H9 (cell line): ENCODE measurements at regions not wholly inside any gene's neighbourhood (a gene's known extent, or its start where the extent isn't known, plus 50 kb on each side); places are given as distances from the start of the nearest gene placed in this dataset.

Source experiments
- DNase-seq: peaks from one replicate; pipeline ENCODE4 v3.0.0-alpha.2; 2017
- H2AFZ ChIP-seq: one replicate; pipeline ENCODE4 v1.6.1; 2013; ENCODE audit warnings: mild to moderate bottlenecking, low read length, control low read depth, moderate library complexity
- H2AK5ac ChIP-seq: 2 replicates; pipeline ENCODE4 v1.6.1; 2013; ENCODE audit warnings: low read length, control low read depth, mixed read lengths; ENCODE audit not compliant: insufficient read length
- H2BK120ac ChIP-seq: one replicate; pipeline ENCODE4 v1.6.1; 2013; ENCODE audit warnings: low read depth, mild to moderate bottlenecking, low read length, control low read depth, inconsistent platforms; ENCODE audit not compliant: poor library complexity, severe bottlenecking
- H2BK12ac ChIP-seq: 2 replicates; pipeline ENCODE4 v1.6.1; 2013; ENCODE audit warnings: low read length, control low read depth, mixed read lengths, low read depth; ENCODE audit not compliant: insufficient read length
- H2BK15ac ChIP-seq: 2 replicates; pipeline ENCODE4 v1.6.1; 2013; ENCODE audit warnings: low read depth, low read length, control low read depth
- H2BK20ac ChIP-seq: one replicate; pipeline ENCODE4 v1.6.1; 2013; ENCODE audit warnings: low read depth, mild to moderate bottlenecking, low read length, control low read depth, inconsistent platforms; ENCODE audit not compliant: poor library complexity, severe bottlenecking
- H2BK5ac ChIP-seq: 2 replicates; pipeline ENCODE4 v1.6.1; 2013; ENCODE audit warnings: low read length, control low read depth, mixed read lengths; ENCODE audit not compliant: insufficient read length
- H3K14ac ChIP-seq: 2 replicates; pipeline ENCODE4 v1.6.1; 2013; ENCODE audit warnings: low read length, control low read depth; ENCODE audit not compliant: insufficient read depth
- H3K18ac ChIP-seq: 2 replicates; pipeline ENCODE4 v1.6.1; 2013; ENCODE audit warnings: low read depth, mild to moderate bottlenecking, mixed read lengths, low read length, control low read depth; ENCODE audit not compliant: insufficient read length
- H3K23ac ChIP-seq: 2 replicates; pipeline ENCODE4 v1.6.1; 2013; ENCODE audit warnings: low read length, control low read depth, mixed read lengths, low read depth; ENCODE audit not compliant: insufficient read length
- H3K23me2 ChIP-seq: 2 replicates; pipeline ENCODE4 v1.6.1; 2013; ENCODE audit warnings: low read depth, mild to moderate bottlenecking, mixed read lengths, low read length, control low read depth; ENCODE audit not compliant: insufficient read length, poor library complexity, severe bottlenecking
- H3K27ac ChIP-seq: 2 replicates; pipeline ENCODE4 v1.5.1; 2013; ENCODE audit warnings: low read length, control low read depth, mixed read lengths, low read depth; ENCODE audit not compliant: insufficient read length
- H3K27me3 ChIP-seq: 2 replicates; pipeline ENCODE4 v1.6.1; 2013; ENCODE audit warnings: low read length, control low read depth, inconsistent platforms; ENCODE audit not compliant: insufficient read depth
- H3K4ac ChIP-seq: 2 replicates; pipeline ENCODE4 v1.6.1; 2013; ENCODE audit warnings: low read depth, mild to moderate bottlenecking, control low read depth, inconsistent platforms, low read length, moderate library complexity
- H3K4me1 ChIP-seq: 2 replicates; pipeline ENCODE4 v1.6.1; 2013; ENCODE audit warnings: low read length, control low read depth, inconsistent platforms; ENCODE audit not compliant: insufficient read depth
- H3K4me2 ChIP-seq: 2 replicates; pipeline ENCODE4 v1.6.1; 2013; ENCODE audit warnings: low read length, control low read depth, mixed read lengths; ENCODE audit not compliant: insufficient read length, insufficient read depth
- H3K56ac ChIP-seq: 2 replicates; pipeline ENCODE4 v1.6.1; 2013; ENCODE audit warnings: low read depth, mild to moderate bottlenecking, mixed read lengths, low read length, control low read depth; ENCODE audit not compliant: insufficient read length
- H3K79me1 ChIP-seq: 2 replicates; pipeline ENCODE4 v1.6.1; 2013; ENCODE audit warnings: low read depth, mild to moderate bottlenecking, moderate library complexity, low read length, control low read depth, inconsistent platforms; ENCODE audit not compliant: insufficient read depth, poor library complexity, severe bottlenecking
- H3K79me2 ChIP-seq: 2 replicates; pipeline ENCODE4 v1.6.1; 2013; ENCODE audit warnings: low read length, control low read depth, inconsistent platforms; ENCODE audit not compliant: insufficient read depth
- H3K9ac ChIP-seq: 2 replicates; pipeline ENCODE4 v1.6.1; 2013; ENCODE audit warnings: low read length, control low read depth, mixed read lengths; ENCODE audit not compliant: insufficient read length; ENCODE audit errors: extremely low read depth
- H3K9me3 ChIP-seq: one replicate; pipeline ENCODE4 v1.6.1; 2013; ENCODE audit warnings: low read depth, low read length, inconsistent platforms; ENCODE audit not compliant: control insufficient read depth
- H3T11ph ChIP-seq: one replicate; pipeline ENCODE4 v1.6.1; 2013; ENCODE audit warnings: mild to moderate bottlenecking, low read length, control low read depth, inconsistent platforms
- H4K20me1 ChIP-seq: one replicate; pipeline ENCODE4 v1.6.1; 2013; ENCODE audit not compliant: control insufficient read depth, insufficient read length, insufficient read depth
- H4K5ac ChIP-seq: 2 replicates; pipeline ENCODE4 v1.6.1; 2013; ENCODE audit warnings: low read depth, mild to moderate bottlenecking, mixed read lengths, low read length, control low read depth; ENCODE audit not compliant: insufficient read length
- H4K8ac ChIP-seq: replicated peaks from 2 replicates; pipeline ENCODE4 v1.6.1; 2013; ENCODE audit warnings: low read length, control low read depth, mixed read lengths, low read depth; ENCODE audit not compliant: insufficient read length
- H4K91ac ChIP-seq: 2 replicates; pipeline ENCODE4 v1.6.1; 2013; ENCODE audit warnings: low read depth, mild to moderate bottlenecking, moderate library complexity, mixed read lengths, low read length, control low read depth; ENCODE audit not compliant: insufficient read length
- H3K27ac Mint-ChIP-seq, 3 experiments: 2 replicates in 2 of 3; 3 replicates in 1 of 3; pipeline ENCODE4 v1.8.0; 2020 to 2021; ENCODE audit warnings: mixed read lengths in 3 of 3, mild to moderate bottlenecking in 1 of 3, moderate library complexity in 1 of 3
- H3K27me3 Mint-ChIP-seq: 2 replicates; pipeline ENCODE4 v1.8.0; 2021; ENCODE audit warnings: low read depth, mild to moderate bottlenecking, moderate library complexity, mixed read lengths
- H3K36me3 Mint-ChIP-seq, 3 experiments: 2 replicates in 2 of 3; 3 replicates in 1 of 3; pipeline ENCODE4 v1.8.0; 2020 to 2021; ENCODE audit warnings: low read depth in 3 of 3, mixed read lengths in 3 of 3; ENCODE audit not compliant: insufficient read depth in 1 of 3
- H3K4me1 Mint-ChIP-seq, 2 experiments: 2 replicates each; pipeline ENCODE4 v1.8.0; 2020; ENCODE audit warnings: mixed read lengths in 2 of 2
- H3K4me3 Mint-ChIP-seq, 2 experiments: 2 replicates in 1 of 2; 3 replicates in 1 of 2; pipeline ENCODE4 v1.8.0; 2020 to 2021; ENCODE audit warnings: mild to moderate bottlenecking in 2 of 2, mixed read lengths in 2 of 2, moderate library complexity in 1 of 2
- H3K9me3 Mint-ChIP-seq, 2 experiments: 2 replicates in 1 of 2; 3 replicates in 1 of 2; pipeline ENCODE4 v1.8.0; 2020; ENCODE audit warnings: mild to moderate bottlenecking in 2 of 2, mixed read lengths in 2 of 2, moderate library complexity in 1 of 2
- CTCF ChIP-seq: fragments of 200-600 bp; sonication (generic); conservative IDR thresholded peaks from 3 replicates; pipeline ENCODE4 v1.8.0; 2021; ENCODE audit warnings: antibody characterized with exemption, mild to moderate bottlenecking

- Histone ChIP-seq H2BK20ac (no peak overlapping the region), H2BK12ac (no peak overlapping the region), H2AK5ac (no peak overlapping the region), H2BK5ac (no peak overlapping the region), H3K27ac (no peak overlapping the region), H3K18ac (no peak overlapping the region), H2AFZ (no peak overlapping the region), H2BK15ac (no peak overlapping the region), H3K9me3 (no peaks in the 10 kb centered on the region), H4K8ac (no peak overlapping the region), H3K79me2 (no peaks in the 10 kb centered on the region), H3K27me3 (no peaks in the 10 kb centered on the region), H3K79me1 (no peaks in the 10 kb centered on the region), H3K4ac (no peak overlapping the region), H2BK120ac (no peak overlapping the region), H3K23ac (no peak overlapping the region), H4K91ac (no peak overlapping the region), H3K4me2 (no peak overlapping the region), H3K14ac (no peak overlapping the region), H3K23me2 (no peaks in the 10 kb centered on the region), H3T11ph (no peak overlapping the region), H3K56ac (no peak overlapping the region), H3K9ac (no peak overlapping the region), H4K20me1 (no peaks in the 10 kb centered on the region), H4K5ac (no peak overlapping the region), H3K4me1 (peaks cover 2% of the 10 kb centered on the region; the same call in 1 of the 2 replicates)
- Mint-ChIP-seq H3K36me3 (peaks cover 0 to 10% (median 6%) of the 10 kb centered on the region in 3 experiments; a peak in 2 of 7 replicates), H3K4me1 (peaks cover 12 to 17% of the 10 kb centered on the region in 2 experiments), H3K4me3 (no peak overlapping the region), H3K27ac (no peak overlapping the region), H3K9me3 (peaks cover 9 to 10% of the 10 kb centered on the region in 2 experiments), H3K27me3 (peaks cover 2% of the 10 kb centered on the region; the same call in 1 of the 2 replicates)
- DNase-seq = no peak
- no peak for TF ChIP-seq CTCF
Observed at GRCh38 chr6:40037271-40037670, 103.0 kb upstream of the MOCS1 start.
